HCT116 (cell line): ENCODE measurements at regions not wholly inside any gene's neighbourhood (a gene's known extent, or its start where the extent isn't known, plus 50 kb on each side); places are given as distances from the start of the nearest gene placed in this dataset.
"Not testable (repeated sequence)": the region's sequence is repeated elsewhere in the genome, so short reads cannot be mapped to it uniquely, and the experiment has no call there.

Experiments used
- ATAC-seq: fragments of 200-7000 bp; cut with Tn5 transposase; 2 replicates; pipeline ENCODE4 v1.9.1; 2020; ENCODE audit warnings: mild to moderate bottlenecking, moderate library complexity
- BruUV-seq: library from RNA; stranded (reverse); fragments of 400-500 nt; replicated peaks from 2 replicates; lab custom pipeline; 2021; lab: Mats Ljungman, UMichigan
- CTCF ChIA-PET: fragments of 300-600 bp; sonication (Branson Sonifier 250); formaldehyde crosslinking; loops from one replicate; lab custom pipeline; 2021; ENCODE audit warnings: antibody characterized with exemption; lab: Charles Lee
- POLR2A ChIA-PET: fragments of 300-600, 350-600 bp; sonication (Branson Sonifier 250); formaldehyde crosslinking; loops from one replicate; lab custom pipeline; 2021; ENCODE audit warnings: antibody characterized with exemption; lab: Charles Lee
- RAD21 ChIA-PET, 2 experiments: fragments of 300-600 bp; sonication (Branson Sonifier 250); formaldehyde crosslinking; loops; one replicate each; lab custom pipeline; 2023; ENCODE audit warnings: low total read pairs in 2 of 2; ENCODE audit not compliant: uncharacterized antibody in 2 of 2, unreplicated experiment in 2 of 2, low non-redundant PET in 1 of 2; lab: Charles Lee
- DNase-seq: peaks from one replicate; pipeline ENCODE4 v3.0.0-alpha.2; 2010; ENCODE audit warnings: low read depth, low spot score
- H2AFZ ChIP-seq: fragments of 200-600 bp; shearing (Covaris generic), sonication (generic); 2 replicates; pipeline ENCODE4 v1.6.1; 2017; ENCODE audit warnings: low read depth, mixed run types, mixed read lengths, antibody characterized with exemption, low read length; ENCODE audit not compliant: poor library complexity, severe bottlenecking
- H3K27ac ChIP-seq: 2 replicates; pipeline ENCODE4 v1.5.1; 2012; ENCODE audit warnings: low read depth, low read length
- H3K27me3 ChIP-seq: fragments of 200-600 bp; sonication (generic); 2 replicates; pipeline ENCODE4 v1.6.1; 2016; ENCODE audit warnings: mixed run types, low read length, mixed read lengths; ENCODE audit not compliant: insufficient read depth
- H3K36me3 ChIP-seq, 2 experiments: fragments of 200-500 bp in 1 of 2; fragments of 200-600 bp in 1 of 2; sonication (Bioruptor generic) in 1 of 2; sonication (generic) in 1 of 2; 2 replicates each; pipeline versions ENCODE4 v1.5.1 to v1.6.1; 2014 to 2016; ENCODE audit warnings: low read length in 2 of 2, inconsistent platforms in 1 of 2, mixed read lengths in 1 of 2, mixed run types in 1 of 2; ENCODE audit not compliant: insufficient read depth in 2 of 2, control insufficient read depth in 1 of 2
- H3K4me1 ChIP-seq, 2 experiments: fragments of 200-600 bp in 1 of 2; sonication (generic) in 1 of 2; 2 replicates each; pipeline versions ENCODE4 v1.5.1 to v1.6.1; 2012 to 2017; ENCODE audit warnings: low read length in 2 of 2, inconsistent platforms in 1 of 2, mild to moderate bottlenecking in 1 of 2, mixed read lengths in 1 of 2, mixed run types in 1 of 2, moderate library complexity in 1 of 2; ENCODE audit not compliant: insufficient read depth in 2 of 2, control insufficient read depth in 1 of 2
- H3K4me2 ChIP-seq: fragments of 200-600 bp; sonication (generic); 2 replicates; pipeline ENCODE4 v1.6.1; 2017; ENCODE audit warnings: mixed run types, low read length, mixed read lengths
- H3K4me3 ChIP-seq, 2 experiments: fragments of 200-600 bp in 1 of 2; sonication (generic) in 1 of 2; replicated peaks in 1 of 2; 2 replicates each; pipeline ENCODE4 v1.5.1; 2011 to 2016; ENCODE audit warnings: low read length in 2 of 2, control low read depth in 1 of 2, low read depth in 1 of 2, mild to moderate bottlenecking in 1 of 2, mixed read lengths in 1 of 2, mixed run types in 1 of 2
- H3K79me2 ChIP-seq: fragments of 200-600 bp; sonication (generic); 2 replicates; pipeline ENCODE4 v1.6.1; 2017; ENCODE audit warnings: mild to moderate bottlenecking, mixed run types, low read length, moderate library complexity, mixed read lengths; ENCODE audit not compliant: insufficient read depth
- H3K9ac ChIP-seq: fragments of 200-600 bp; sonication (generic); 2 replicates; pipeline ENCODE4 v1.6.1; 2016; ENCODE audit warnings: low read length, mixed read lengths
- H3K9me2 ChIP-seq: fragments of 200-600 bp; sonication (generic), shearing (Covaris generic); 2 replicates; pipeline ENCODE4 v1.6.1; 2017; ENCODE audit warnings: mixed run types, mild to moderate bottlenecking, moderate library complexity; ENCODE audit not compliant: insufficient read depth
- H3K9me3 ChIP-seq, 2 experiments: fragments of 200-500 bp in 1 of 2; fragments of 200-600 bp in 1 of 2; sonication (Bioruptor generic) in 1 of 2; sonication (generic) in 1 of 2; 2 replicates each; pipeline ENCODE4 v1.6.1; 2014 to 2017; ENCODE audit warnings: low read length in 2 of 2, mixed read lengths in 2 of 2, inconsistent platforms in 1 of 2, low read depth in 1 of 2, mild to moderate bottlenecking in 1 of 2, mixed run types in 1 of 2, moderate library complexity in 1 of 2; ENCODE audit not compliant: control insufficient read depth in 1 of 2, insufficient read depth in 1 of 2
- H4K20me1 ChIP-seq: fragments of 200-600 bp; sonication (generic), shearing (Covaris generic); 2 replicates; pipeline ENCODE4 v1.6.1; 2017; ENCODE audit warnings: mixed run types, mild to moderate bottlenecking, moderate library complexity; ENCODE audit not compliant: insufficient read depth
- MAX ChIP-seq: IDR thresholded peaks from 2 replicates; pipeline ENCODE4 v1.6.1; 2012
- YY1 ChIP-seq: IDR thresholded peaks from 2 replicates; pipeline ENCODE4 v1.6.1; 2011; ENCODE audit warnings: low read length, low read depth, moderate library complexity, mild to moderate bottlenecking; ENCODE audit not compliant: insufficient replicate concordance; ENCODE audit errors: extremely low read depth
- ZNF274 ChIP-seq: fragments of 200-500 bp; sonication (Bioruptor generic); IDR thresholded peaks from 2 replicates; pipeline ENCODE4 v1.6.1; 2014; ENCODE audit warnings: mild to moderate bottlenecking, low read depth, low read length, inconsistent platforms
- intact Hi-C: fragments of 100-400 bp; cut with micrococcal nuclease; formaldehyde crosslinking; loops from 2 replicates; pipeline ENCODE4 v1.10.0; 2022

GRCh38 chr2:136693966-136694365, 71.4 kb upstream of the THSD7B start:
- Histone ChIP-seq H3K4me2 (no peak overlapping the region), H3K9ac (no peak overlapping the region), H3K9me3 (no peaks in the 10 kb centered on the region), H3K9me2 (no peaks in the 10 kb centered on the region), H2AFZ (no peak overlapping the region), H3K4me1 (no peaks in the 10 kb centered on the region), H3K79me2 (no peaks in the 10 kb centered on the region), H3K36me3 (no peaks in the 10 kb centered on the region), H3K27ac (no peak overlapping the region), H4K20me1 (no peaks in the 10 kb centered on the region)
- RAD21 ChIA-PET = no interaction called here
- POLR2A ChIA-PET = no interaction called here
- intact Hi-C loops = no loop called here
- DNase-seq = no peak
- BruUV-seq = no TSS peak
- CTCF ChIA-PET = no interaction called here
- ATAC-seq = no peak
- no peak for TF ChIP-seq MAX
- TF ChIP-seq, all 23 proteins: peak for 0
- Histone ChIP-seq H3K4me3 (no peak overlapping the region), H3K27me3 (no peaks in the 10 kb centered on the region)

GRCh38 chr2:136680079-136680478, 85.3 kb upstream of the THSD7B start:
- DNase-seq, RAD21 ChIA-PET, H3K27me3 ChIP-seq, H2AFZ ChIP-seq, POLR2A ChIA-PET, H4K20me1 ChIP-seq, ATAC-seq, CTCF ChIA-PET, H3K27ac ChIP-seq, intact Hi-C loops, H3K79me2 ChIP-seq, H3K9me2 ChIP-seq, H3K4me3 ChIP-seq, H3K4me1 ChIP-seq, H3K36me3 ChIP-seq, H3K9me3 ChIP-seq, H3K4me2 ChIP-seq, H3K9ac ChIP-seq, BruUV-seq: not testable (repeated sequence)

- Histone ChIP-seq H2AFZ (no peak overlapping the region), H3K36me3 (no peaks in the 10 kb centered on the region), H3K9me2 (no peaks in the 10 kb centered on the region), H3K9me3 (no peaks in the 10 kb centered on the region), H3K4me3 (no peak overlapping the region), H3K27ac (no peak overlapping the region), H4K20me1 (no peaks in the 10 kb centered on the region), H3K27me3 (no peaks in the 10 kb centered on the region; the same call in 1 of the 2 replicates), H3K9ac (no peak overlapping the region), H3K79me2 (no peaks in the 10 kb centered on the region), H3K4me2 (no peak overlapping the region), H3K4me1 (no peaks in the 10 kb centered on the region)
- BruUV-seq = no TSS peak
- DNase-seq (no peak), ATAC-seq (no peak)
- POLR2A ChIA-PET = no interaction called here
- intact Hi-C loops = no loop called here
- RAD21 ChIA-PET = no interaction called here
- CTCF ChIA-PET = no interaction called here
- no peak for TF ChIP-seq YY1
- no peak for TF ChIP-seq ZNF274
- TF ChIP-seq, all 23 proteins: peak for 0
Observed at GRCh38 chr2:136665736-136666135, 99.6 kb upstream of the THSD7B start.
